HUES64 (cell line): ENCODE measurements at regions not wholly inside any gene's neighbourhood (a gene's known extent, or its start where the extent isn't known, plus 50 kb on each side); places are given as distances from the start of the nearest gene placed in this dataset.

Experiments used
- H3K27ac ChIP-seq: 2 replicates; pipeline ENCODE4 v1.7.0; 2013; ENCODE audit warnings: low read depth, low read length, inconsistent platforms
- H3K27me3 ChIP-seq: 2 replicates; pipeline ENCODE4 v1.6.1; 2013; ENCODE audit warnings: mild to moderate bottlenecking, low read length; ENCODE audit not compliant: insufficient read depth
- H3K36me3 ChIP-seq: 2 replicates; pipeline ENCODE4 v1.6.1; 2013; ENCODE audit warnings: mild to moderate bottlenecking, low read length; ENCODE audit not compliant: insufficient read depth
- H3K4me1 ChIP-seq: 2 replicates; pipeline ENCODE4 v1.6.1; 2013; ENCODE audit warnings: mild to moderate bottlenecking, low read length, moderate library complexity; ENCODE audit not compliant: insufficient read depth
- H3K4me3 ChIP-seq: 2 replicates; pipeline ENCODE4 v1.5.1; 2013; ENCODE audit warnings: mild to moderate bottlenecking, low read length, moderate library complexity
- H3K9ac ChIP-seq: 2 replicates; pipeline ENCODE4 v1.6.1; 2013; ENCODE audit warnings: mild to moderate bottlenecking, low read depth, low read length
- H3K9me3 ChIP-seq: 2 replicates; pipeline ENCODE4 v1.6.1; 2013; ENCODE audit warnings: low read depth, low read length; ENCODE audit not compliant: insufficient read depth
- WGBS: fragments of 150-250, 120-280 bp; methylation state at CpG from one replicate; pipeline ENCODE4 v1.1.7; 2013; ENCODE audit warnings: missing lambda C conversion rate; 5-methylcytosine and 5-hydroxymethylcytosine counted together

DNA sequence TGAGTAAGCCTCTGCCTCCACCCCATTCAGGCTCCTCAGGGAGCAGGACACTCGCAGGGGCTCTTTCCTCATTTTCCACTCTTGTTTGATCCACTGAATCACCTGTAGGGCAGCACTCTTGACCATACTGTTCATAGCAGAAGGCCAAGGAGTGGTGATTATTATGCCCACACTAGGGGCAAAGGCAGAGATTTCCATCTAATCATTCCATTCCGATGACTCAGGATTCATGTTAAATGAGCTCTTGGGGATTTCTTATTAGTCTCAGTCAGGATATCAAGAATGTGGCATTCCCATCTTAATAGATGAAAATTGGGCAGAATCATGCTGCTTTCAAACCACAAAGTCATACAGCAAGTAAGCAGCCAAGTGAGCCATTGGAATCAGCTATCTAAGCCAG lies 101.9 kb upstream of the MOCS1 start:
- WGBS, result 98% methylated on average over 2 of the region's 2 CpGs
- Histone ChIP-seq H3K9ac (no peak overlapping the region), H3K27me3 (no peaks in the 10 kb centered on the region), H3K27ac (no peak overlapping the region), H3K4me1 (no peaks in the 10 kb centered on the region), H3K4me3 (no peak overlapping the region), H3K36me3 (no peaks in the 10 kb centered on the region), H3K9me3 (0 out of 2 replicates have a peak, but pooled peaks cover 1% of the 10 kb centered on the region)

DNA sequence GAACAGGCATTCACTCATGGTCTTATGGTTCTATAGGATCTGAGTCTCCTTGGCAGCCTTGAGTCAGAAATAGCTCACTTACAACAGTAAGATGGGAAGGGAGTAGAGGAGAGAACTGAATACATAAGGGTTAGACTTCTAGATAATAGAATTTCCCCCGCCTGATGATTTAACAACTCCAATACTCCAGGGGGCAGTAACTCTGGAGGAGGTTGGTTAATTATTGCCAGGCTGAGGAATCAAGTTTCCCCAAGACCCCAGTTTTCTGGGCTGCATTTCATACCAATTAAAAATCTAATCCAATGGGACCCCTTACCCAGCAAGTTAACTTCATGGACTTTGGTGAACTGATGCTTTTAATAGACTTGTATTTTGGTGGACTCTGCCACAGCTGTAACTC lies 94.2 kb upstream of the MOCS1 start:
- Histone ChIP-seq H3K27ac (no peak overlapping the region), H3K36me3 (no peaks in the 10 kb centered on the region), H3K9ac (no peak overlapping the region), H3K27me3 (no peaks in the 10 kb centered on the region), H3K4me1 (no peaks in the 10 kb centered on the region), H3K9me3 (no peaks in the 10 kb centered on the region), H3K4me3 (no peak overlapping the region)
- no CpG with 5 or more reads among the region's 1 CpG for WGBS

DNA sequence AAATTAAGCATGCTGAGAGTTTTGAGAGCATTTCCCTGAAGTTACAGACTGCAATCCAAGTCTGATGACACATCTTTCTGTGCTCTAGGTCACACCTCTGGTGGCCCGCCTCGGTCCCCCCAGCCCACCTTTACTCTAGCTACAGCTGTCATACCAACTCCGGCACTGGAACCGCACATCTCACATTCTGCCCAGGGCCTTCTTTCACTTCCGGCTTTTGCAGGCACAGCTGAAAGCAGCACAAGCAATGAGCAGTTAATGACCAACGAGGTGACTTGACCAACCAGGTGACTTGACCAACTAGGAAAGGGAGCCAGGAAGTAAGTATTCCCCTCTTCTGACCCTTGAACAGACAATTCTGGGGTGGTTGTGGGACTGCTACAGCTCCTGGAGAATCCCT lies 88.6 kb upstream of the MOCS1 start:
- Histone ChIP-seq H3K27me3 (no peaks in the 10 kb centered on the region), H3K4me1 (no peaks in the 10 kb centered on the region), H3K36me3 (no peaks in the 10 kb centered on the region), H3K27ac (no peak overlapping the region), H3K9me3 (no peaks in the 10 kb centered on the region), H3K4me3 (no peak overlapping the region), H3K9ac (no peak overlapping the region)
- 94% methylated on average over 6 of the region's 6 CpGs for WGBS

DNA sequence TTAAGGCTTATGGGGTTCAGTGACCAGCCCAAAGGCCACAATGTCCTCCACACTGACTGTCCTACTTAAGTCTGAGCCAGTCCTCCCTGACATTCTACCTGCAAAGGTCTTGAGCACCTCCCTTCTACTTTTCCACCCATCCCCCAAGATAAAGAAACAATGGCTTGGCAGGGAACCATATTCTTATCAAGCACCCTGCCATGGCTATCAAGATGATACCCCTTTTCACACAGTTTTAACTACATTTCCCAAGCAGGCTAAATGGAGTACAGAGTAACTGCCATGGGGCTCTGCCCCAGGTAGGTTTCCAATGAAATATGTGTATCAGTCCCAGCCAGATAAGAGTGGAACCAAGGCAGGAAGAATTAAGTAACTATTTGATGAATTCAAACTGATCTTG lies 85.9 kb upstream of the MOCS1 start:
- Histone ChIP-seq H3K9ac (no peak overlapping the region), H3K4me1 (no peaks in the 10 kb centered on the region), H3K27ac (no peak overlapping the region), H3K9me3 (no peaks in the 10 kb centered on the region), H3K4me3 (no peak overlapping the region), H3K27me3 (no peaks in the 10 kb centered on the region), H3K36me3 (no peaks in the 10 kb centered on the region)

DNA sequence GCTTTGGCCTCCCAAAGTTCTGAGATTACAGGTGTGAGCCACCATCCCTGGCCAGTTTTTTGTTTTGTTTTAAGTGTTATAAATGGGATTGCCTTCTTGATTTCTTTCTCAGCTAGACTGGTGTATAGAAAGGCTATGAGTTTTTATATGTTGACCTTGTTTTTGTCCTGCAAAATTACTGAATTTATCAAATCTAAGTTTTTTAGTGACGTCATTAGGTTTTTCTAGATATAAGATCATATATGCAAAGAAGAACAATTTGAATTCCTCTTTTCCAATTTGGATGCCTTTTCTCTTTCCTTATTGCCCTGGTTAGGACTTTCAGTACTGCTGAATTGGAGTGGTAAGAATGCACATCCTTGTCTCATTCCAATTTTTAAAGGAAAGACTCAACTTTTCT lies 81.3 kb upstream of the MOCS1 start:
- WGBS, result 100% methylated on average over 1 of the region's 1 CpG
- Histone ChIP-seq H3K36me3 (no peaks in the 10 kb centered on the region), H3K9me3 (no peaks in the 10 kb centered on the region), H3K27me3 (no peaks in the 10 kb centered on the region), H3K4me1 (0 out of 2 replicates have a peak, but pooled peaks cover 2% of the 10 kb centered on the region), H3K27ac (no peak overlapping the region), H3K4me3 (no peak overlapping the region), H3K9ac (no peak overlapping the region)

DNA sequence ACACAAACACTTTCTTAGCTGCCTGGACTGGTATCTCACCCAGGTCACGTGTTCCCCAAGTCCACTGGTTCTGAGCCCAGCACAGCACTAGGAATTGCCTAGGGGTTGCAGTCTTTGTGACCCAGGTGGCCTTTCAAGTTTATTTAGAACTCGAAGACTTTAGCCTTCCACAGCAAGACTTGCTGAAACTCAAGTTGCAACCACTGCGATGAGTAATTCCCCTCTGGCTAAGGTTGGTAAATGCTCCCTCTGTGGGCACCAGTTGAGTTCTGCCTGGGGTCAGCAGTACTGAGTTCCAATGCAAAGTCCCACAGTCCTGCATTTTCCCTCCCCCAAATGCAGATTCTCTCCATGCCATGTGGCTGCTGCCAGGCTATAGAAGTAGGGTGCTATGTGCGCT lies 77.6 kb upstream of the MOCS1 start:
- H3K27ac ChIP-seq, result no peak overlapping the region
- no peaks in the 10 kb centered on the region for H3K27me3 ChIP-seq
- no peaks in the 10 kb centered on the region for H3K9me3 ChIP-seq
- H3K9ac ChIP-seq, result no peak overlapping the region
- no peaks in the 10 kb centered on the region for H3K36me3 ChIP-seq
- 0 out of 2 replicates have a peak, but pooled peaks cover 2% of the 10 kb centered on the region for H3K4me1 ChIP-seq
- WGBS, result 81% methylated on average over 4 of the region's 4 CpGs
- H3K4me3 ChIP-seq, result no peak overlapping the region

DNA sequence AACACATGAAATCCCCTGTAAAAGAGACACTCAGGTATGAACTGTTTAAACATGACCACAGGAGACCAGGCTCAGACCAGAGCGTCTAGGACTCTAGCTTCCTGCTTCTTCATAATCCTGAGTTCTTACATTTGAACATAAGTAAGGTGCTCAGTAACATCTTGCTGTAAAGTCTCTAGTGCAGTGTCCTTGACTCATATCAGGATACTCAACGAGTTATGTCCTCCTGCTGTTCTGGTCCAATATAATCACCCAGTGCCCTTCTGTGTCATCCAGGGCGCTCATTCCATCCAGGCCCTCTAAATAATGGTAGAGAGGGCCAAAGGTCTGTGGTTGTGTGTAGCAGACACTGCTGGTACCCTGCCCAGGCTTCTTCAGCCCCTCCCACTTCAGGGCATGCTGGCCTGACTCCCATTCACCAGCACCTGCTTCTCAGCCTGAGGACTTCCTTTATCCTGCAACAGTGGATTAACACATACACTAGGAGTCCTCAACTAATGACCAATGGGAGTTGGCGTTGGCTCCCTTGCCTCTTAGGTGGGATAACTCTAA lies 66.8 kb upstream of the MOCS1 start:
- Histone ChIP-seq H3K4me3 (no peak overlapping the region), H3K9ac (no peak overlapping the region), H3K4me1 (no peaks in the 10 kb centered on the region), H3K27ac (no peak overlapping the region), H3K27me3 (no peaks in the 10 kb centered on the region), H3K9me3 (peaks cover 21% of the 10 kb centered on the region), H3K36me3 (no peaks in the 10 kb centered on the region)
- 83% methylated on average over 3 of the region's 4 CpGs for WGBS

DNA sequence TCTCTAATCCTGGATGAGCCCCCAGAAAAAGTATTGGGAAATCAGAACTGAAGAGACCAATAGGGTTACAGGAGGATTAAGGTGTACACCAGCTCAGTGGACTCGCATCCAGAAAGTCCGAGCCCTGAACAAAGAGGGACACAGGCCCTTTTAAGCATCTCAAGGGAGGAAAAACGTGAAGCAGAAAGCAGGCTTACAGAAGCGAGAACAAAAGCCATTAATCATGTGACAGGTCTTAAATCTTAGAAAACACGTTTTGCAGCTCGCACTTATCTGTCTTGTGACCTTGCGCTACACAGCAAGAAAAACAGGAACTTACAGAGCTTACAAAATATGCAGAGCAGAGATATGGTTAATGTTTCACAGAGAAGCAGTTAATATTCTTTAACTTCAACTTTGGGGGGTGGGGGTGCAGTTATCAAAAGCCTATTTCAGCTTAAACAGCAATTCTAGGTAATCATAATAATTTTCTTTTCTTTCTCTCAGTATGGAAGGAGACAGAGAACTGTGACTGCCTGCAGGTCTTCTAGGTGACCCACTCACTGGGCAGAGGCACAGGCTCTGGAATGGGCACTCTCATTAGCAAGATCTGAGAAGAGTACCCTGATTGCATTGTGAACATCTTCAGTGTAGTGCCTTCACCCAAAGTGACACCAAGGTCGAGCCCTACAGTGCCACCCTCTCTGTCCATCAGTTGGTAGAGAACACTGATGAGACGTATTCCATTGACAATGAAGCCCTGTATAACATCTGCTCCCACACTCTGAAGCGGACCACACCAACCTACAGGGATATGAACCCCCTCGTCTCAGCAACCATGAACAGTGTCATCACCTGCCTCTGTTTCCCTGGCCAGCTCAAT lies 65.0 kb upstream of the MOCS1 start:
- H3K27me3 ChIP-seq, result no peaks in the 10 kb centered on the region
- H3K4me3 ChIP-seq, result no peak overlapping the region
- H3K9me3 ChIP-seq, result peaks cover 21% of the 10 kb centered on the region
- no peak overlapping the region for H3K27ac ChIP-seq
- no peaks in the 10 kb centered on the region for H3K36me3 ChIP-seq
- no peak overlapping the region for H3K9ac ChIP-seq
- no peaks in the 10 kb centered on the region for H3K4me1 ChIP-seq
- WGBS, result 96% methylated on average over 11 of the region's 11 CpGs

DNA sequence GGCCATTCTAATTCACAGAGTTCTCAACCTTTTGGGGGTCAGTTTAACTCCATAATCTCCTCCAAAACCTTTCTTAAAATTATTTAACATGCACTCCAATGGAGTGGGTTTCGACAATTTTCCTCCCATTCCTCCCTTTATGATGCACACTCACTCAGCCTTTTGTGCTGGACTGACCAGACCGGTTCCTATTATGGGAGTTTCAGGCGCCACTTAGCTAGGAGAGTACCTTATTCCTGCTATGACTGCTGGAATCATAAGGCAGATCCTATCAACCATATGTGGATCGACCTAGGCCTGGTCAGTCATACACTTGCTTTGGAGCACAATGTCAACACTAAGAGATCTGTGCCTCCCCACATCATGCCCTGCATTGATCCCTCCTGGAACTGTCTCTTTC lies 63.9 kb upstream of the MOCS1 start:
- no peak overlapping the region for H3K9ac ChIP-seq
- H3K27me3 ChIP-seq, result no peaks in the 10 kb centered on the region
- no peak overlapping the region for H3K27ac ChIP-seq
- H3K36me3 ChIP-seq, result no peaks in the 10 kb centered on the region
- no peak overlapping the region for H3K4me3 ChIP-seq
- WGBS, result 96% methylated on average over 4 of the region's 4 CpGs
- H3K9me3 ChIP-seq, result peaks cover 30% of the 10 kb centered on the region
- no peaks in the 10 kb centered on the region for H3K4me1 ChIP-seq

DNA sequence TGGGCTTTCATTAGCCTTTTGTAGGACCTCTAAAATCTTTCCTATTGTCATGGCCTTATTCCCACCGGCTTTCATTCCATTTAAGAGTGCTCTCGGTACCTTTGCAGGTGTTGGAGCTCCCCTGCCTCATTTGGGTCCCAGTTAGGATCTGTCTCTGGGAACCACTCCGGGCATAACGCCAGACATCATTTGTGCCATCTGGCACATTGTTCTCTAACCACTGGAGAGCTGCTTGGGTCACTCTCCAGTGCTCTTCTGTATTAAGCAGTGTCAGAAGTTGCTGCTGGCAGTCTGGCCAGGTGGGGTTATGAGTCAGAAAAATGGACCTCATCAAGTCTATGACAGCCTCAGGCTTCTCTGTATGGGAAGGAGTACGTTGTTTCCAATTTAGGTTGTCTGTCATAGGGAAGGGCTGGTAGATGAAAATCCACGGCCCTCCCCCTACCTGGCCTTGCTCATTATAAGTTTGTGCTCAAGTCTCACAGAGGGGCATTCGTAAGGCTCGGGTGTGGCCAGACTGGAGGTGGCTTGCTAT lies 62.9 kb upstream of the MOCS1 start:
- H3K36me3 ChIP-seq, result no peaks in the 10 kb centered on the region
- no peak overlapping the region for H3K27ac ChIP-seq
- no peak overlapping the region for H3K9ac ChIP-seq
- H3K27me3 ChIP-seq, result no peaks in the 10 kb centered on the region
- no peaks in the 10 kb centered on the region for H3K4me1 ChIP-seq
- no peak overlapping the region for H3K4me3 ChIP-seq
- WGBS, result 91% methylated on average over 8 of the region's 8 CpGs
- H3K9me3 ChIP-seq, result peaks cover 39% of the 10 kb centered on the region

DNA sequence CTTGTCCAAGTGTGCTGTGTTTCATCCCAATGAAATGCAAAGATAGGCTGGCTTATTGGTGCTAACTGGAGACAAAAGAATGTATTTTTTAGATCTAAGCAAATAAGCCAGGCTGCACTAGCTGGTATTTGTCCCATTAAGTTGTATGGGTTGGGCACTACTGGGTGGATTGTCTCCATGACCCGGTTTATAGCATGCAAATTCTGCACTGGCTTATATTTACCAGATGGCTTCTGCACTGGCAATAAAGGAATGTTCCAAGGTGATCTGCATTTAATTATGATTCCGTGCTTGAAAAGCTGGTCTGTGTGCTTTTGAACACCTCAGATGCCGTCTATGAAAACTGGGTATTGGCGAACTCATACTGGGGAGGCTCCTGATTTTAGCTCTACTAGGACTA lies 61.4 kb upstream of the MOCS1 start:
- H3K4me3 ChIP-seq, result no peak overlapping the region
- no peaks in the 10 kb centered on the region for H3K27me3 ChIP-seq
- peaks cover 42% of the 10 kb centered on the region for H3K9me3 ChIP-seq
- no peak overlapping the region for H3K27ac ChIP-seq
- WGBS, result 96% methylated on average over 4 of the region's 4 CpGs
- H3K36me3 ChIP-seq, result no peaks in the 10 kb centered on the region
- H3K4me1 ChIP-seq, result no peaks in the 10 kb centered on the region
- H3K9ac ChIP-seq, result no peak overlapping the region
